ENCODE measurements at regions not wholly inside any gene's neighbourhood (a gene's known extent, or its start where the extent isn't known, plus 50 kb on each side); places are given as distances from the start of the nearest gene placed in this dataset.
"Not testable (repeated sequence)": the region's sequence is repeated elsewhere in the genome, so short reads cannot be mapped to it uniquely, and the experiment has no call there.

DNA sequence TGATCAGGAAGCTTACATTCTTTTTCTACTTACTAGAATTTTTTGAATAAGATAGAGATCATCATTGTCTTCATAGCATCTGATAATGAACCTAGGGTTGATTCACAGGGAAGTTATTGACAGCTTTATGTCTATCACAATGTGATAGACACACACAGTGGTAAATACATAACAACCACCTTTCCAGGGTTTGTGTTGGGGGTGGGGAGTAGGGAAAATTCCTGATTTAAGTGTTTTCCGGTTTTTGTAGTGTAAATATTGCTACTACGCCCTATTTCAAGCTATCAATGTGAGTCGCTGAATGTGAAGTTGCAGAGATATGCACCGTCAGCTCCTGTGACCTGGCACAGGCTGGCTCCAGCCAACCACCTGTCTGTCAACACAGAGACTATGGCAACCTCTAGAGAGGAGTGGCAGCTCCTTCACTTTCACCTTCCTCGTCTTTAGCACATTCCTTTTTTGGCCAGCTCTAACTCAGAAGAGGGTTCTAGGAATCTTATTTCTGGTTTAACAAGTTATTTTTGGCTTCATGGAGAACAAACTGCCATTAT, 224.9 kb downstream of the MAT2B start:
- Mint-ChIP-seq H3K9me3 (ENCODE audit: low read depth) (no peaks in the 10 kb centered on the region), H3K4me1 (ENCODE audit: low read depth) (no peaks in the 10 kb centered on the region), H3K36me3 (ENCODE audit: low read depth) (no peaks in the 10 kb centered on the region), H3K27ac (ENCODE audit: unreplicated experiment) (no peak overlapping the region), H3K27me3 (ENCODE audit: low read depth) (peaks cover 7% of the 10 kb centered on the region), H3K4me3 (ENCODE audit: unreplicated experiment) (no peak overlapping the region)
- TF ChIP-seq, protein P1, sequence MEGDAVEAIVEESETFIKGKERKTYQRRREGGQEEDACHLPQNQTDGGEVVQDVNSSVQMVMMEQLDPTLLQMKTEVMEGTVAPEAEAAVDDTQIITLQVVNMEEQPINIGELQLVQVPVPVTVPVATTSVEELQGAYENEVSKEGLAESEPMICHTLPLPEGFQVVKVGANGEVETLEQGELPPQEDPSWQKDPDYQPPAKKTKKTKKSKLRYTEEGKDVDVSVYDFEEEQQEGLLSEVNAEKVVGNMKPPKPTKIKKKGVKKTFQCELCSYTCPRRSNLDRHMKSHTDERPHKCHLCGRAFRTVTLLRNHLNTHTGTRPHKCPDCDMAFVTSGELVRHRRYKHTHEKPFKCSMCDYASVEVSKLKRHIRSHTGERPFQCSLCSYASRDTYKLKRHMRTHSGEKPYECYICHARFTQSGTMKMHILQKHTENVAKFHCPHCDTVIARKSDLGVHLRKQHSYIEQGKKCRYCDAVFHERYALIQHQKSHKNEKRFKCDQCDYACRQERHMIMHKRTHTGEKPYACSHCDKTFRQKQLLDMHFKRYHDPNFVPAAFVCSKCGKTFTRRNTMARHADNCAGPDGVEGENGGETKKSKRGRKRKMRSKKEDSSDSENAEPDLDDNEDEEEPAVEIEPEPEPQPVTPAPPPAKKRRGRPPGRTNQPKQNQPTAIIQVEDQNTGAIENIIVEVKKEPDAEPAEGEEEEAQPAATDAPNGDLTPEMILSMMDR (IDR thresholded peaks at IDR 0.05), result no peak
- DNase-seq (ENCODE audit: low spot score), result no peak

DNA sequence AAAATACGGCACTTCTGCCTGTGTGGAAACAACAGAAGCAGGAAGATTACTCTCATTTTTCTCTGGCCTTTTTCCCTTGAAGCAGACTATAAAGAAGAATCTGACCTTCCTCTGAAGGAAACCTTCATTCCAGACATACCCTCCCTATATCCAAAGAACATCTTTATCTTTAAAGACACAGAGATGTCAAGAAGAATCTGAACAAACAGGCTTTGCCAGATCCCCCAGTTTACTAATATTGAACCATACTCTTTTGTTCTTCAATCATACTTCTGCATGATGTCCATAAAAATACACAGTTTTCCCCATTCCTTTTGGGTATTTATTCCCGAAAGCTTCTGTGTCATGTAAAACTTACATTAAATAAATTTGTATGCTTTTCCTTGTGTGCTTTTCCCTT, 225.8 kb downstream of the MAT2B start:
- Mint-ChIP-seq H3K27ac (ENCODE audit: unreplicated experiment) (no peak overlapping the region), H3K36me3 (ENCODE audit: low read depth) (no peaks in the 10 kb centered on the region), H3K9me3 (ENCODE audit: low read depth) (no peaks in the 10 kb centered on the region), H3K4me1 (ENCODE audit: low read depth) (no peaks in the 10 kb centered on the region), H3K27me3 (ENCODE audit: low read depth) (peaks cover 7% of the 10 kb centered on the region), H3K4me3 (ENCODE audit: unreplicated experiment) (no peak overlapping the region)
- TF ChIP-seq, protein P1 (IDR thresholded peaks at IDR 0.05), result no peak
- no peak for DNase-seq (ENCODE audit: low spot score)

DNA sequence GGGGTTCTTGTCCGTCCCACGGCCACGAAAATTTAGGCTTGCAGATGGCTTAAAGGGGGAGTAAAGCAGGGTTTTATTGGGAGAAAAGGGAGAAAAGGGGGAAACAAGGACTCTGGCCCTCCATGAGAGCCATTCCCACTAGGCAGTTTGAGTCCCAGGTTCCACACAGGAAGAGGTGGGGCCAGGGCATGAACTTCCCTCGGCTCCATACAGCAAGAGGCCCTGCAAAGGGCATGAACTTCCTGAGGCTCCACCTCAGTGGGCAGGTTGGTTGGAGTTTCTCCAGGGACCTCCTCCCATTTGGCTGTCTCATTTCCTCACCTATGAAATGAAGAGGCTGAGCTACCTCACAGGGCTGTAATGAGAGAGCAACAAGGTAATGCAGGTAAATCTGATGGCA, 229.7 kb downstream of the MAT2B start:
- Mint-ChIP-seq H3K36me3 (ENCODE audit: low read depth) (no peaks in the 10 kb centered on the region), H3K9me3 (ENCODE audit: low read depth) (no peaks in the 10 kb centered on the region), H3K27ac (ENCODE audit: unreplicated experiment) (no peak overlapping the region), H3K27me3 (ENCODE audit: low read depth) (peaks cover 12% of the 10 kb centered on the region), H3K4me1 (ENCODE audit: low read depth) (no peaks in the 10 kb centered on the region), H3K4me3 (ENCODE audit: unreplicated experiment) (no peak overlapping the region)
- DNase-seq (ENCODE audit: low spot score), result no peak
- TF ChIP-seq, protein P1 (IDR thresholded peaks at IDR 0.05), result no peak

DNA sequence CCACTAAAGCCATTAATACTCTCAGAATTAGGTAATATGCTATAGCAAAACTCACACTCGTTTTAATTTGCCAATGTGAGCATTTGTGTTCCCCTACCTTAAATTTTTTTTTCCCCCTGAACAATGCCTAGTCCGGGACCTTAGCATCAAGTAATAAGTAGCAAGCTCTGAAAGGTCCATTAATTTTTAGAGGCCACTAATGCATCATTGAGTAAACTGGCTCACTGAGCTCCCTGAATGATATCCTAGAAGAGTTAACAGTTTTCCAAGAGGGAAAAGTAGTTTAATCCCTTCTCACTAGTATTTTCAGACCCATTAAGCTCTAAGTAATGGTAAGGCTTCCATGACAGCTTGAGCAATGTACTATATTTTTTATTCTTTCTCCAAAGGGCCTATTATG, 242.2 kb downstream of the MAT2B start:
- no peak overlapping the region for H3K4me3 Mint-ChIP-seq (ENCODE audit: unreplicated experiment)
- TF ChIP-seq, protein P1 (IDR thresholded peaks at IDR 0.05), result no peak

DNA sequence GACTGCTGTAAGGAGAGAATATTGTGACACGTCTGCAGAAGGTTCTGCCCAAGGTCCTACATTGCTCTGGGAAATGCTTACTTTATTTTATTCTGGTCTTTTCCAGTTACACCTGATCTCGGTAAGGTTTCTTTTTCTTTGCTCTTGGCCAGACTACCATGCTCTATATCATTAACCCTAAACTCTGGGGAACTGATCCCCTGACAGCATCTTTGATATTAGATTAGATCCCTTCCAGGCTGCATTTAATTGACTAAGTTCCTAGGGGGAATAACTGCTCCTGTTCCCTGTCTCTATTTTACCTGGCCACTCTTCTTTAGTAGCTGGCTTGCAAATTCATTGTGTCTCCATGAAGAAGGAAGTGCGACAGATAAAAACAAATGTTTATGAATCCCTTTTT, 243.5 kb downstream of the MAT2B start:
- Mint-ChIP-seq H3K27ac (ENCODE audit: unreplicated experiment) (no peak overlapping the region), H3K4me1 (ENCODE audit: low read depth) (no peaks in the 10 kb centered on the region), H3K9me3 (ENCODE audit: low read depth) (peaks cover 11% of the 10 kb centered on the region), H3K36me3 (ENCODE audit: low read depth) (no peaks in the 10 kb centered on the region), H3K27me3 (ENCODE audit: low read depth) (no peaks in the 10 kb centered on the region), H3K4me3 (ENCODE audit: unreplicated experiment) (no peak overlapping the region)
- TF ChIP-seq, protein P1 (IDR thresholded peaks at IDR 0.05), result no peak
- no peak for DNase-seq (ENCODE audit: low spot score)

More for the DNA sequence above, 242.2 kb downstream of the MAT2B start:
- Mint-ChIP-seq H3K4me1 (ENCODE audit: low read depth) (no peaks in the 10 kb centered on the region), H3K36me3 (ENCODE audit: low read depth) (no peaks in the 10 kb centered on the region), H3K27me3 (ENCODE audit: low read depth) (no peaks in the 10 kb centered on the region), H3K27ac (ENCODE audit: unreplicated experiment) (no peak overlapping the region), H3K9me3 (ENCODE audit: low read depth) (peaks cover 10% of the 10 kb centered on the region)
- DNase-seq (ENCODE audit: low spot score), result no peak

DNA sequence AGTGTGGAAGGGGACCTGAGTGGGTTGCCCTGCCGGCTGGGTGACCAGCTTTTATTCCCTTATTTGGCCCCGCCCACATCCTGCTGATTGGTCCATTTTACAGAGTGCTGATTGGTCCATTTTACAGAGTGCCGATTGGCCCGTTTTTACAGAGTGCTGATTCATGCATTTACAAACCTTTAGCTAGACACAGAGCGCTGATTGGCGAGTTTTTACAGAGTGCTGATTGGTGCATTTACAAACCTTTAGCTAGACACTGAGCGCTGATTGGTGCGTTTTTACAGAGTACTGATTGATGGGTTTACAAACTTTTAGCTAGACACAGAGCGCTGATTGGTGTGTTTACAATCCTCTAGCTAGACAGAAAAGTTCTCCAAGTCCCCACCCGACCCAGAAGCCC, 245.0 kb downstream of the MAT2B start:
- not testable (repeated sequence) for DNase-seq (ENCODE audit: low spot score); H3K4me1 Mint-ChIP-seq (ENCODE audit: low read depth); H3K36me3 Mint-ChIP-seq (ENCODE audit: low read depth); H3K4me3 Mint-ChIP-seq (ENCODE audit: unreplicated experiment); H3K27me3 Mint-ChIP-seq (ENCODE audit: low read depth); H3K27ac Mint-ChIP-seq (ENCODE audit: unreplicated experiment)
- H3K9me3 Mint-ChIP-seq (ENCODE audit: low read depth), result peaks cover 11% of the 10 kb centered on the region
